Smooth muscle cell (in vitro differentiated cells): ENCODE measurements at regions not wholly inside any gene's neighbourhood (a gene's known extent, or its start where the extent isn't known, plus 50 kb on each side); places are given as distances from the start of the nearest gene placed in this dataset.

ENCODE experiments used
- DNase-seq: peaks from one replicate; lab custom pipeline; 2025; ENCODE audit not compliant: unreplicated experiment; lab: John Stamatoyannopoulos, UW
- H2AFZ ChIP-seq: fragments of 200-600 bp; sonication (generic); 2 replicates; pipeline ENCODE4 v1.6.0; 2016; ENCODE audit warnings: antibody characterized with exemption, low read depth, mild to moderate bottlenecking
- H3F3A ChIP-seq: fragments of 200-600 bp; sonication (generic); 2 replicates; pipeline ENCODE4 v1.6.0; 2017; ENCODE audit warnings: antibody characterized with exemption, low read depth
- H3K27ac ChIP-seq: fragments of 200-600 bp; sonication (generic); 2 replicates; pipeline ENCODE4 v1.5.1; 2016; ENCODE audit warnings: low read depth, mild to moderate bottlenecking
- H3K27me3 ChIP-seq: fragments of 200-600 bp; sonication (generic); 2 replicates; pipeline ENCODE4 v1.6.1; 2016; ENCODE audit warnings: low read depth, mild to moderate bottlenecking
- H3K36me3 ChIP-seq: fragments of 200-600 bp; sonication (generic); 2 replicates; pipeline ENCODE4 v1.5.1; 2016; ENCODE audit warnings: low read depth
- H3K4me1 ChIP-seq: fragments of 200-600 bp; sonication (generic); 2 replicates; pipeline ENCODE4 v1.5.1; 2016; ENCODE audit warnings: low read depth
- H3K4me2 ChIP-seq: fragments of 200-600 bp; sonication (generic); 2 replicates; pipeline ENCODE4 v1.6.0; 2016; ENCODE audit warnings: mild to moderate bottlenecking
- H3K4me3 ChIP-seq: fragments of 200-600 bp; sonication (generic); 2 replicates; pipeline ENCODE4 v1.5.1; 2016; ENCODE audit warnings: mild to moderate bottlenecking
- H3K79me2 ChIP-seq: fragments of 200-600 bp; sonication (generic); 2 replicates; pipeline ENCODE4 v1.6.0; 2016; ENCODE audit warnings: low read depth, mild to moderate bottlenecking
- H3K9ac ChIP-seq: fragments of 200-600 bp; sonication (generic); 2 replicates; pipeline ENCODE4 v1.6.0; 2016; ENCODE audit warnings: low read depth
- H3K9me3 ChIP-seq: fragments of 200-600 bp; sonication (generic); replicated peaks from 2 replicates; pipeline ENCODE4 v1.5.1; 2016; ENCODE audit warnings: low read depth
- H4K20me1 ChIP-seq: fragments of 200-600 bp; sonication (generic); 2 replicates; pipeline ENCODE4 v1.6.0; 2016; ENCODE audit warnings: low read depth
- CTCF ChIP-seq: fragments of 200-600 bp; sonication (generic); IDR thresholded peaks from 2 replicates; pipeline ENCODE4 v1.5.1; 2017; ENCODE audit warnings: borderline replicate concordance, mild to moderate bottlenecking, antibody characterized with exemption; ENCODE audit not compliant: insufficient read depth, poor library complexity, severe bottlenecking
- WGBS: methylation state at CpG from one replicate; pipeline ENCODE4 v1.1.7; 2016; ENCODE audit warnings: low lambda C conversion rate; 5-methylcytosine and 5-hydroxymethylcytosine counted together

GRCh38 chr1:58403894-58404293 lies 142.6 kb downstream of the OMA1 start:
- Histone ChIP-seq H3K79me2 (no peaks in the 10 kb centered on the region), H3K9me3 (no peaks in the 10 kb centered on the region), H3K9ac (no peak overlapping the region), H4K20me1 (no peaks in the 10 kb centered on the region), H2AFZ (no peak overlapping the region), H3K4me3 (no peak overlapping the region), H3K27me3 (no peaks in the 10 kb centered on the region), H3K27ac (no peak overlapping the region), H3K4me2 (no peak overlapping the region), H3K36me3 (no peaks in the 10 kb centered on the region), H3F3A (no peaks in the 10 kb centered on the region), H3K4me1 (peaks cover 2% of the 10 kb centered on the region)
- TF ChIP-seq CTCF: no peak
- DNase-seq: no peak
- WGBS: 86% methylated on average over 1 of the region's 1 CpG

- Histone ChIP-seq H3F3A (no peaks in the 10 kb centered on the region), H3K4me2 (no peak overlapping the region), H3K9me3 (no peaks in the 10 kb centered on the region), H4K20me1 (no peaks in the 10 kb centered on the region), H3K4me3 (no peak overlapping the region), H3K36me3 (no peaks in the 10 kb centered on the region), H3K79me2 (no peaks in the 10 kb centered on the region), H3K27ac (no peak overlapping the region), H3K4me1 (no peaks in the 10 kb centered on the region), H3K27me3 (no peaks in the 10 kb centered on the region), H2AFZ (peak overlapping the region; percentile 72), H3K9ac (no peak overlapping the region)
- 74% methylated on average over 6 of the region's 6 CpGs for WGBS
- no peak for DNase-seq
- no peak for TF ChIP-seq CTCF
Measured at GRCh38 chr1:58402444-58402843, 144.1 kb downstream of the OMA1 start.

- Histone ChIP-seq H3F3A (no peaks in the 10 kb centered on the region), H3K4me2 (no peak overlapping the region), H3K79me2 (no peaks in the 10 kb centered on the region), H2AFZ (peak overlapping the region; percentile 72), H3K4me3 (no peak overlapping the region), H4K20me1 (no peaks in the 10 kb centered on the region), H3K27me3 (no peaks in the 10 kb centered on the region), H3K36me3 (no peaks in the 10 kb centered on the region), H3K9me3 (no peaks in the 10 kb centered on the region), H3K27ac (no peak overlapping the region), H3K9ac (no peak overlapping the region), H3K4me1 (peaks cover 3% of the 10 kb centered on the region)
- WGBS: 69% methylated on average over 6 of the region's 6 CpGs
- TF ChIP-seq CTCF: no peak
- DNase-seq: no peak
Measured at GRCh38 chr1:58401991-58402390, 144.5 kb downstream of the OMA1 start.

- no peak for DNase-seq
- Histone ChIP-seq H3K27ac (no peak overlapping the region), H2AFZ (no peak overlapping the region), H3K9ac (no peak overlapping the region), H4K20me1 (no peaks in the 10 kb centered on the region), H3K79me2 (no peaks in the 10 kb centered on the region), H3K4me2 (no peak overlapping the region), H3K9me3 (no peaks in the 10 kb centered on the region), H3F3A (peaks cover 3% of the 10 kb centered on the region), H3K4me1 (peaks cover 26% of the 10 kb centered on the region), H3K4me3 (no peak overlapping the region), H3K27me3 (no peaks in the 10 kb centered on the region), H3K36me3 (no peaks in the 10 kb centered on the region)
- WGBS: 67% methylated on average over 3 of the region's 3 CpGs
- no peak for TF ChIP-seq CTCF
Measured at GRCh38 chr1:58399176-58399575, 147.3 kb downstream of the OMA1 start.
